Right lobe of liver (tissue), 4 donors: ENCODE measurements at regions not wholly inside any gene's neighbourhood (a gene's known extent, or its start where the extent isn't known, plus 50 kb on each side); places are given as distances from the start of the nearest gene placed in this dataset.

Source experiments
- POLR2A ChIP-seq: fragments of 450-650 bp; IDR thresholded peaks from one replicate; pipeline ENCODE4 v1.6.1; 2017; ENCODE audit warnings: antibody characterized with exemption, mild to moderate bottlenecking
- TF ChIP-seq, protein P1 (sequence below), 4 donors: fragments of 200-600 bp in 3 of 4; fragments of 450-650 bp in 1 of 4; IDR thresholded peaks; one replicate each; pipeline versions ENCODE4 v1.5.1 to v1.8.0; 2016 to 2022; ENCODE audit warnings: antibody characterized with exemption in 4 of 4, mild to moderate bottlenecking in 2 of 4
- donor health status: DM: no; HTN: no; CAD: no.
- donor health status: DM: no; HTN: no; CAD: no.
- donor health status: DM: no; HTN: yes; CAD: no.

DNA sequence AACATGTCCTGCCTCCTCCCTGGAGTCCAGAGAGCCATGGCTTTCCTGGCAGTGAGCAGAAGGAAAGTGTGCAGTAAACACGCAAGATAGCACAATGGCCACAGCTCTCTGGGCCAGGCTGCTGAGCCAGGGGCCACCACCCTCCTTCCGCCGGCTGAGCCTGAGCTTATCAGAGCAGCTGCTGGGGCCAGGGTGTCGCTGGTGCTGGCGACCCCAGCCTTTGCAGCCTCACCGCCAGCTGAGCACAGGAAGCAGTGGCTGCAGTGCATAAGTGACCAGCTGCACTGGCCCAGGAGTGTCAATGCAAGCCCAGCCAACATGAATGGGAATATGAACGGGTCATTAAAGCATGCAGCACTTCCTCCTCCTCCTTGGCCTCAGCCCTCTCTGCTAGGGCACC is 172.0 kb downstream of the ZFP36L2 start:
- no peak for TF ChIP-seq POLR2A
- TF ChIP-seq, protein P1, sequence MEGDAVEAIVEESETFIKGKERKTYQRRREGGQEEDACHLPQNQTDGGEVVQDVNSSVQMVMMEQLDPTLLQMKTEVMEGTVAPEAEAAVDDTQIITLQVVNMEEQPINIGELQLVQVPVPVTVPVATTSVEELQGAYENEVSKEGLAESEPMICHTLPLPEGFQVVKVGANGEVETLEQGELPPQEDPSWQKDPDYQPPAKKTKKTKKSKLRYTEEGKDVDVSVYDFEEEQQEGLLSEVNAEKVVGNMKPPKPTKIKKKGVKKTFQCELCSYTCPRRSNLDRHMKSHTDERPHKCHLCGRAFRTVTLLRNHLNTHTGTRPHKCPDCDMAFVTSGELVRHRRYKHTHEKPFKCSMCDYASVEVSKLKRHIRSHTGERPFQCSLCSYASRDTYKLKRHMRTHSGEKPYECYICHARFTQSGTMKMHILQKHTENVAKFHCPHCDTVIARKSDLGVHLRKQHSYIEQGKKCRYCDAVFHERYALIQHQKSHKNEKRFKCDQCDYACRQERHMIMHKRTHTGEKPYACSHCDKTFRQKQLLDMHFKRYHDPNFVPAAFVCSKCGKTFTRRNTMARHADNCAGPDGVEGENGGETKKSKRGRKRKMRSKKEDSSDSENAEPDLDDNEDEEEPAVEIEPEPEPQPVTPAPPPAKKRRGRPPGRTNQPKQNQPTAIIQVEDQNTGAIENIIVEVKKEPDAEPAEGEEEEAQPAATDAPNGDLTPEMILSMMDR (IDR thresholded peaks at IDR 0.05), result no peak
